ENCODE measurements at regions not wholly inside any gene's neighbourhood (a gene's known extent, or its start where the extent isn't known, plus 50 kb on each side); places are given as distances from the start of the nearest gene placed in this dataset.
"Not testable (repeated sequence)": the region's sequence is repeated elsewhere in the genome, so short reads cannot be mapped to it uniquely, and the experiment has no call there.

DNA sequence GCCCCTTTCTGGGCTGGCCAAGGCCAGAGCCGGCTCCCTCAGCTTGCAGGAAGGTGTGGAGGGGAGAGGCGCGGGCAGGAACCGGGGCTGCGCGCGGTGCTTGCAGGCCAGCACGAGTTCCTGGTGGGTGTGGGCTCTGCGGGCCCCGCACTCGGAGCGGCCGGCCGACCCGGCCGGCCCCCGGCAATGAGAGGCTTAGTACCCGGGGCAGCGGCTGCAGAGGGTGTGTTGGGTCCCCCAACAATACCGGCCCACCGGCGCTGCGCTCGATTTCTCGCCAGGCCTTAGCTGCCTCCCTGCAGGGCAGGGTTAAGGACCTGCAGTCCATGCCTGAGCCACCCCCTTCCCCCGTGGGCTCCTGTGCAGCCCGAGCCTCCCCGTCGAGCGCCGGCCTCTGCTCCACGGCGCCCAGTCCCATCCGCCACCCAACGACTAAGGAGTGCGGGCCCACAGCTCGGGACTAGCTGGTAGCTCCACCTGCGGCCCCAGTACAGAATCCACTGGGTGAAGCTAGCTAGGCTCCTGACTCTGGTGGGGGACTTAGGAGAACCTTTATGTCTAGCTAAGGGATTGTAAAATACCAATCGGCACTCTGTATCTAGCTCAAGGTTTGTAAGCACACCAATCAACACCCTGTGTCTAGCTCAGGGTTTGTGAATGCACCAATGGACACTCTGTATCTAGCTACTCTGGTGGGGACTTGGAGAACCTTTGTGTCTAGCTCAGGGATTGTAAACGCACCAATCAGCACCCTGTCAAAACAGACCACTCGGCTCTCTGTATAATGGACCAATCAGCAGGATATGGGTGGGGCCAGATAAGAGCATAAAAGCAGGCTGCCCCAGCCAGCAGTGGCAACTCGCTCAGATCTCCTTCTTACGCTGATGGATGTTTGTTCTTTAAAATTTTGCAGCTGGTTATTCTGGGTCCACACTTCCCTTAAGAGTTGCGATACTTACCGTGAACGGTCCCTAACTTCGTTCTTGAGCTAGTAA is 167.4 kb upstream of the RREB1 start:
- DNase-seq (ENCODE audit: low spot score) (no peak), FAIRE-seq (no peak)

DNA sequence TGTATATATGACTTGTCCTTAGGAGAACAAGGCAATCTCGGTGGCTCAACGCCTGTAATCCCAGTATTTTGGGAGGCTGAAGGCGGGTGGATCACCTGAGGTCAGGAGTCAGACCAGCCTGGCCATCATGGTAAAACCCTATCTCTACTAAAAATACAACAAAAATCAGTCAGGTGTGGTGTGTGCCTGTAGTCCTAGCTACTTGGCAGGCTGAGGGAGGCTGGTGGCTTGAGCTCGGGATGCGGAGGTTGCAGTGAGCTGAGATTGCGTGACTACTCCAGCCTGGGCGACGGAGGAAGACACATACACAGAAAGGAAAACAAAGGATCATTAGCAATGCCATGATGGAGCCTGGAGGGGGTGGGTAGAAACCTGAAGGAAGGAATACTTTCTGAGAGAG is 166.6 kb upstream of the RREB1 start:
- no peak for FAIRE-seq
- DNase-seq (ENCODE audit: low spot score), result no peak

DNA sequence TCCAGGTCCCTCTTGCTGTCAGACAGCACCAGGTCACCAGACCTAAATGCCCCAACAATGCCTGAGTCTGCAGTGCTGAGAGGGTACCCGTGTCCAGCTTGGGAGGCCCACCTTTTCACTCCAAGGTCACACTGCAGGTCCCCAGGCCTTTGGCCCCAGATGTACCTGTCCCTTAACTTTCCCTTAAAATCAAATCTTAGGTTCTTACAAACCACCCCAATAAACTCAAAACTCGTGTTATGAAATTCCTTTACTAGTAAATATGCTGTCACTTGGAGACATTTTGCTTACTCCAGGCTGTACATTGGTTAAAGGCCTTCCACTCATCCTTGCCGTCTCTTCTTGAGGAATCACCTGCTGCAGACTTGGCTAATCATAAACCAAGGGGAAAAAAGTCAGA is 165.7 kb upstream of the RREB1 start:
- DNase-seq (ENCODE audit: low spot score) (no peak), FAIRE-seq (no peak)

DNA sequence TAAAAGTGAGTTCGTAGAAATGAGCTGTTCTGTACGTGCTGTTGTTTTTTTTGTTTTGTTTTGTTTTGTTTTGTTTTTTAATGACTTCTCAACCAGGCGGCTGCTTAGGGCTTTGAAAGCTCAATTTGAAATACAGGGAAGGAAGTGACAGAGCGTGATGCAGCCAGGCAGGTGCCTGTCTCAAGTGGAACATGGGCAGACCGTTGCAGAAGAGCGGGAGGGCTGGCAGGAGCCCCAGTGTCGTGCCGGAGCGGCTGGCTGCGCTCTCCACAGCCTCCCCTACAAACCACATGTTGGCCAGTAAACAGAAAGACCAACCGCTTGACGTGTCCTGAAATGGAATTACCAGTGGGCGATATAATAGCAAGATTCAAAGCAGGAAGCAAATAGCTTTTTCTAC is 164.9 kb upstream of the RREB1 start:
- FAIRE-seq (no peak), DNase-seq (ENCODE audit: low spot score) (no peak)

DNA sequence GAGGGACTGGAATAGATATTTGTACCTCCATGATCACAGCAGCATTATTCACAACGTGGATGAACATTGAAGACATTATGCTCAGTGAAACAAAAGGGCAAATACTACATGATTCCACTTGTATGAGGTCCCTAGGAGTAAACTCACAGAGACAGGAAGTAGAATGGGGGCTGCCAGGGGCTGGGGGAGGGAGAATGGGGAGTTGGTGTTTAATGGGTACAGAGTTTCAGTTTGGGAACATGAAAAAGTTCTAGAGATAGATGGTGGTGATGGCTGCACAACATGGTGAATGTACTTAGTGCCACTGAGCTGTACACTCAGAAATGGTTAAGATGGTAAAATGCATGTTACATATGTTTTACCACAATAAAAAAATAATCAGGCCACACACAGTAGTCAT is 164.3 kb upstream of the RREB1 start:
- DNase-seq (ENCODE audit: low spot score) (no peak), FAIRE-seq (no peak)

DNA sequence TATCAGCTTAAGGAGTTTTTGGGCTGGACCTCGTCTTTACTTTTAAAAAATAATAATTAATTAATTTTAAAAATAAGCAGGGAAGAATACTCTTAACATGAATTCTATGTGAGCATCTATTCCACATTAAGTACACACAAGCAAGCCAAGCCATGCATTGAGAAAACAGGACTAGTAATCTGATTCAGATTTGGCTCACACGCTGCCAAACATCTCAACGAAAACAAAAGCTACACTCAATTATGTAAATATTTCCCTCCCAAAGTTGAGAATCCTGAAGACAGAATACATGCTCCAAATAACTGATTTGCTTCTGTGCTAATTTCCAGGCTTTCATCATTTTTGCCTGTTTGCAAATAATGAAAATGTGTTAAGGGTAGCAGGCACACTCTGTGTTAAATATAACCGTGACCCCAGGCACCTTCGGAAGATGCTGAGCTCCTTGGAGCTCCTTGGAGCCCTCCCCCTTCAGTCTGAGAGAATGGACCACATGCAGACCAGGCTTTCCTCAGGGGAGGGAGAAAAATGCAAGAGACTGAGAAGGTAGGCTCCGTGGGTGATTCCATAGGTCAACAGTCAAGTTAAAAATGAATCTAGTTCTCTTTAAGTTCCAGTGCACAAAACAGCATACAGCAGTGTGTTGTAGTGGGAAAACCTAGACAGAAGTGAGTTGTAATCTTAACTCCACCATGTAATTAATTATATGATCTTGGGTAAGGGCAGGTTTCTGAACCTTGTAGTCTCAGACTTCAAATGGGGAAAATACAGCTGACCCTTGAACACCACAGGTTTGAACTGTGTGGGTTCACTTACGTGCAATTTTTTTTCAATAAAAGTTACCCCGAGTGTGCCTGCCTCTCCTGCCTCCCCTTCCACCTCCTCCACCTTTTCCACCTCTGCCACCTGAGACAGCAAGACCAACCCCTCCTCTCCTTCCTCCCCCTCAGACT is 161.3 kb upstream of the RREB1 start:
- FAIRE-seq (no peak), DNase-seq (ENCODE audit: low spot score) (no peak)

DNA sequence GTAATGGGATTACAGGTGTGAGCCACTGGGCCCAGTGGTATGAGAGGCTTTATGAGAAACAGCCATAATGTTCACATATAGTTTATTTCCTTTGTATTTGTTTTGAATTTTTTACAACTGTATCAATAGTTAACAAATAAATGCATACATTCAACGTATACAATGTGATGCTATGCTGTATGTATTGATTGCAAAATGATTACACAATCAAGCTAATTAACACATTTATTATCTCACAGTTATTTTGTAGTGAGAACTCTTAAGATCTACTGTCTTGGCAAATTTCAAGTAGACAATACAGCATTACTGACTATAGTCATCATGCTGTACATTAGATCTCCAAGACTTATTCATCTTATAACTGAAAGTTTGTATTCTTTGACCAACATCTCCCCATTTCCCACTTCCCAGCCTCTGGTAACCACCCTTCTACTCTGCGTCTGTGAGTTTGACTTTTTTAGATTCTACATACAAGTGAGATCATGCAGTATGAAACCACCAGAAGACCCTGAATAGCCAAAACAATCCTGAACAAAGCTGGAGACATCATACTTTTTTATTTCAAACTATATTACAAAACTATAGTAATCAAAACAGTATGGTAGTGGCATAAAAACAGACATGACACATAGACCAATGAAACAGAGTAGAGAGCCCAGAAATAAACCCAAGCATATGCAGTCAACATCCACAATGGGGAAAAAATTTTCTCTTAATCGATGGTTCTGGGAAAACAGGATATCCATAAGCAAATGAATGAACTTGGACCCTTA is 157.2 kb upstream of the RREB1 start:
- DNase-seq (ENCODE audit: low spot score), result no peak
- FAIRE-seq, result no peak

DNA sequence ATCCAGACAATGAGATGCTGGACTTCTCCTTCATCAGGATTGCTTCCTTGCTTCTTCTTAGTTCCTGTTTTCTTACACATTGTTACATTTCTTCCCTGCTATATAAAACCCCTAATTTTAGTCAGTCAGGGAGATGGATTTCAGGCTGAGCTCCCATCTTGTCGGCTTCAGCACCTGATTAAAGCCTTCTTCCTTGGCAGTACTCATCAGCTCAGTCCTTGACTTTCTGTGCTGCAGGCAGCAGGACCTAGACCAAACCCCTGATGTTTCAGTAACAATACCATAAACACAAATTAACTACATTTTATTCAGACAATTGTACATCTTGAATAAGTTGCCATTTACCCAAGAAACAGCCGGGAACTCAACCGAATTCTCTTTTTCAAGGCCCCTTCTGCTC is 156.4 kb upstream of the RREB1 start:
- DNase-seq (ENCODE audit: low spot score) (no peak), FAIRE-seq (no peak)

DNA sequence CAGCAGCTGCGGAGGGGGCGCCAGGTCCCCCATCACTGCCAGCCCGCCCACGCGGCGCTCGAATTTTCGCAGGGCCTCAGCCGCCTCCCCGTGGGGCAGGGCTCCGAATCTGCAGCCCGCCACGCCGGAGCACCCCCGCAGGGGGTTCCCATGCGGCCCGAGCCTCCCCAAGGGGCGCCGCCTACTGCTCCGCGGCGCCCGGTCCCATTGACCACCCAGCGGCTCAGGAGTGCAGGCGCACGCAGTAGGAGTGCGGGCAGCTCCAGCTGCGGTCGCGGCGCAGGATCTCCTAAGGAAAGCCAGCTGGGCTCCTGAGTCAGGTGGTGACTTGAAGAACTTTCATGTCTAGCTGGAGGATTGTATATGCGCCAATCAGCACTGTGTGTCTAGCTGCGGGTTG is 155.3 kb upstream of the RREB1 start:
- FAIRE-seq (no peak), DNase-seq (ENCODE audit: low spot score) (no peak)

DNA sequence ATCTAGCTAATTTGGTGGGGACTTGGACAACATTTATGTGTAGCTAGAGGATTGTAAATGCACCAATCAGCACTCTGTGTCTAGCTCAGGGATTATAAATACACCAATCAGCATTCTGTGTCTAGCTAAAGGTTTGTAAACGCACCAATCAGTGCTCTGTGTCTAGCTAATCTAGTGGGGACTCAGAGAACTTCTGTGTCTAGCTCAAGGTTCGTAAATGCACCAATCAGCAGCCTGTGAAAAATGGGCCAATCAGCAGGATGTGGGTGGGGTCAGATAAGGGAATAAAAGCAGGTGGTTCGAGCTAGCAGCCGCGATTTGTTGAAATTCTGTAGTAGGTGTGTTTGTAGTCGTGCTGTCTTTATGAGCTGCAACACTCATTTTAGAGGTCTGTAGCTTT is 154.8 kb upstream of the RREB1 start:
- FAIRE-seq; DNase-seq (ENCODE audit: low spot score): not testable (repeated sequence)

DNA sequence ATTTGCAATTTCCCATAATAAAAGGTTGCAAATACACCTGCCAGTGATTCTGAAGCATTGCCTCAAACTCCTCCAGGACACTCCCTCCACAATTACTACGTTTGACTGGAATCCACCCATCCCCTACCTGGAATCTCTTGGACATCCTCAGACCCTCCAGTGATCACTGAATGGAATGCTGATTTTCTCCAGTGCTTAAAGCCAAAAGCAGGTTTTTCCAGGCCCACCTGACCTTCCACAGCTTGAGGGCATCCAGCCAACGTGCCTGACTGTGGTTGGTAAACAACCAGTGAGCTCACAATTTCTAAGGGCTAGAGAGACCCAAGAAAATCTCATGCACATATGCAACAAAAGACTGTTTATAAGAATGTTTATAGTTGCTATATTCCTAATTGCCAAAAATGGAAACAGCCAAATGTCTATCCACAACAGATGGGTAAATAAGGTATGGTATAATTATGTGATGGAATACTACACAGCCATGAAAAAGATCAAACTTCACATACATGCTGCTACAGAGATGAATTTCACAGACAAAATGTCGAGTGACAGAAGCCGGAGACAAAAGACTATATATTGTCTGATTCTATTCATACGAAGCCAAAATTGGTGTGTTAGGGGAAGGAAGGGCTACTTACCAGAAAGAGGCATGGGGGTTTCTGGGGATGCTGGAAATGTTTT is 147.1 kb upstream of the RREB1 start:
- DNase-seq (ENCODE audit: low spot score) (no peak), FAIRE-seq (no peak)

DNA sequence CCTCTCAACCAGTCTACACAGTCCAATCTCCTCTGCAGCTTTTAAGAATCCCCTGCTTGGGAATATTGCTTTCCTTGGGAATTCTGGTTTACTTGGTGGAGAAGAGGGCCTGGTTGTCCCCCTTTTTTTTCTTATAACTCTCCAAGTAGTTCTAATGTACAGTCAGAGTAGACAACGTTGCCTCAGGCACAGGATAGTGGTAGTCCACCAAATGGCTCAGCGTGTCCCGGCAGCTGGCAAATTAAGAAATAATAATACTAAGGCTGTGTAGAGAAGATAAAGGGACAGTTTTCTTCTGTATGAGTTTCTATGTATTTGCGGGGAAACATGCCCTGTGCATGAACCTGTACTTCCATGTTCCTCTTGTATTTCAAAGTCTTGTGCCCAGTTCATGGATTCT is 145.7 kb upstream of the RREB1 start:
- no peak for FAIRE-seq
- DNase-seq (ENCODE audit: low spot score), result no peak

DNA sequence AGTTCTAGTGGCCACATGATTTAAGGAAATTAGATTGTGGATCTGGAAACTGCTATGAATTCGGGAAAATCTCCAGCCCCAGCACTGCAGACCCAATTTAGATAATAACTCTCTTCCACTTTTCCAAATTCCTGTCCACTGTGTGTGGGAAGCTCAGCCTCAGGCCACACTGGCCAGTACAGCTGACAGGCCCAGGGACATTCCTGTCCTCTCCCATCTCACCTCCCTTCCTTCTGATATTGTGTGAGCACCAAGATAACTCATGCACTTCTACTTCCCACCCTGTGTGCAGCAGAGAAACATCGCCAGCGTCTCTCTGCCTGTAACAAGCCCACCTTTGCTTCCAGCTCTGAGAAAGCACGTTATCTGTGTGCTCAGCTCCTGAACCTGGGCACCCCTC is 145.1 kb upstream of the RREB1 start:
- DNase-seq (ENCODE audit: low spot score) (no peak), FAIRE-seq (no peak)

DNA sequence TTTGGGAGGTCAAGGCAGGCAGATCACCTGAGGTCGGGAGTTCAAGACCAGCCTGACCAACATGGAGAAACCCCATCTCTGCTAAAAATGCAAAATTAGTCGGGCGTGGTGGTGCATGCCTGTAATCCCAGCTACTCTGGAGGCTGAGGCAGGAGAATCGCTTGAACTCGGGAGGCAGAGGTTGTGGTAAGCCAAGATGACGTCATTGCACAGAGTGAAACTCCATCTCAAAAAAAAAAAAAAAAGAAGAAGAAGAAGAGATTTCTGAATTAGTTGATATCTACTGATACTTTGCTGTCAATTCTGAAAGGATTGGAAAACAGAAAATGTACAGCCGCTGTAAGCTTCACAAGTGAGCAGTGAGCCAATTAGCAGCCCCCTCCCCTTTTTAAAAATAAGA is 144.4 kb upstream of the RREB1 start:
- FAIRE-seq; DNase-seq (ENCODE audit: low spot score): not testable (repeated sequence)

DNA sequence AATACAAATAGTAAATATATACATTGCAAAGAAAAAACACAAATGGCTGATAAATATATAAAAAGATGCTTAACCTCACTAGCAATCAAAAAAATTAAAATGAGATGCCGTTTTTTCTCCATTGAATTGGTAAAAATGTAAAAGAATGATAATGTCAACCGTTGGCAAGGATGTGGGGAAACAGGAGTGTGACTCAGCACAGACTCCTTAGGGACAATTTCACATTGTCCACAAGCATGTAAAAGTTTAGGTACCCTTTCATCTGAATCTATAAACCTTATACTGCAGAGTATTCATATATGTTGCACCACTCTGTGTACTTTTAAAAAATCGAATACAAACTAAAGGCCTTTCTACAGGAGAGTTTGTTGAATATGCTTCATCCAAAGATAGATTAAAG is 143.1 kb upstream of the RREB1 start:
- no peak for FAIRE-seq
- DNase-seq (ENCODE audit: low spot score), result no peak

DNA sequence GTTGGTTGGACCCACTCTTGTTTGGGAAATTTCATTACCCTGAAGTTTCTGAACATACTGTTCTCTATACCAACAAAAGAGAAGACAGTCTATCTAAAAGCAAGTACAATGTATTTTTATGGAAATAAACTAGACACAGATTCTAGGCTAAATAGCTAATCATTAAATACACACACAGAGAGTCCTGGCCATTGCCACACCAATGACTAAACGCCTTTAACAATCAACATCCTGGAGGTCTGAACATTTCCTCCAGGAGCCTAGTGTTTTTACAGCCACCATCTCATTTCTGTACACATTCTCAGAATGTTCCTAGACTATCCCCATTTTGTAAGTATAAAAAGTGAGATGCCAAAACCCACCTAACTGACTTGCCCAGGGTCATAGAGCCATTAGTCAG is 141.6 kb upstream of the RREB1 start:
- no peak for DNase-seq (ENCODE audit: low spot score)
- no peak for FAIRE-seq

DNA sequence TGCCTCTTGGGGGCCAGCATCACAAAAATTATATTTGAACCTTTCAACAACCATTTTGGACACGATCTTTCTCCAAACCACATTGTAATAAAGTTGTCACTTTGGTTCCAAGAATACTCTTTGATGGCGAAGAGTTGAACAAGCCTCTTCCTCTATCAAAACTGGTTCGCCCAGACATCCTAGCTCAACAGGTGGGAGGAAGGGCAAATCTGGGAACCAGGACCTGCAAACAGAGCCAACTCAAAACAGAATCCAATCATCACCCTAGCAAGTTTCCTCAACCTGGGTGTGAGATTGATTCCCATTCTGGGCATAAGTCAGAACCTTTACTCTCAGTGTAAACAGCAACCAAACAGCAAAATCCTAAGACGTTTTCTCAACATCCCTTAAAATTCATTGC is 141.2 kb upstream of the RREB1 start:
- DNase-seq (ENCODE audit: low spot score), result no peak
- no peak for FAIRE-seq

DNA sequence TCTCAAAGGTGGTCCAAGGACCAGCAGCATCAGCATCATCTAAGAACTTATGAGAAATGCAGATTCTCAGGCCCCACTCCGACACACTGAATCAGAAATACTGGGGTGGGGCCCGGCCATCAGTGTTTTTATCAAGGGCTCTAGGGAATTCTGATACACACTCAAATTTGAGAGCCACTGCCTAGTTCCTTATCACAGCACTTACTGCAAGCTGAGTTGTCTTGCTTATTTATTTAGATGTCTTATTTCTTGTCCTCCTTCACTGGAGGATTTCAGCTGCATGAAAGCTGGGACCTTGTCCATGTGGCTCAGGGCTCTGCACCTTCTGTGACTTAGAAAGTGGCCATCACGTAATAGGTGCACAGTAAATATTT is 139.4 kb upstream of the RREB1 start:
- no peak for FAIRE-seq
- DNase-seq (ENCODE audit: low spot score), result no peak

DNA sequence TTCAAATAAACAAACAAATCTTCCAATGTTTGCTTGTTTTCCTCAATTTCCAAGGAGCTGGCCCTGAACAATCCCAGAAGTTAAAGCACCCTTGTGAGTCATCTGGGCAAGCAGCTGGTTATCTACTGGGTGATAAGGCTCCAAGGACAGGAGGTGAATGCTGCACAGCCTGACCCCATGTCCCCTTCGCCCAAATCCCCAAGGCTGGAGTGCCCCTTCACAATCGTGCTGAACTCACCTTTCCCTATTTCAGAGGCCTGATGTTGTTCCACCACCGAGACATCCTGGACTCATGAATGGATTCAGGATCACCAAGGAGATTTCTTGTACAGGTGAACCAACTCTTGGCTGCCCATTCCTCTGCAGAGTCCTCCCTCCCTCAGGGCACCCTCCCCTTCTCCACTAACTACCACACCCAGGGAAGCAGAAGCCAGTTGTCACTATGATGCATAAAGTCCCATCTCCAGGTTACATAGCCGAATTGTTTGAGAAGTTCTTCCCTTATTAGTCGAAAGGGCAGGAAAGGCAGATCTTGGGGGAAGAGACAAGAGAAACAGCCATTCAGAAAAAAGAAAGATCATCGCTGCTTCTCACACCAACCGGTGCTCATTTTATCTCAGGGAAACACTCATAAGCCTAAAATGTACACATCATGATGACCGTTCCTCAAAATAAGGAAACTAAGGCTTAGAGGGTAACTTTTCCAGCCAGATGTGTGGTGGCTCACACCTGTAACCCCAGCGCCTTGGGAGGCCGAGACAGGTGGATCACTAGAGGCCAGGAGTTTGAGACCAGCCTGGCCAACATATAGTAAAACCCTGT is 138.8 kb upstream of the RREB1 start:
- FAIRE-seq (no peak), DNase-seq (ENCODE audit: low spot score) (no peak)

DNA sequence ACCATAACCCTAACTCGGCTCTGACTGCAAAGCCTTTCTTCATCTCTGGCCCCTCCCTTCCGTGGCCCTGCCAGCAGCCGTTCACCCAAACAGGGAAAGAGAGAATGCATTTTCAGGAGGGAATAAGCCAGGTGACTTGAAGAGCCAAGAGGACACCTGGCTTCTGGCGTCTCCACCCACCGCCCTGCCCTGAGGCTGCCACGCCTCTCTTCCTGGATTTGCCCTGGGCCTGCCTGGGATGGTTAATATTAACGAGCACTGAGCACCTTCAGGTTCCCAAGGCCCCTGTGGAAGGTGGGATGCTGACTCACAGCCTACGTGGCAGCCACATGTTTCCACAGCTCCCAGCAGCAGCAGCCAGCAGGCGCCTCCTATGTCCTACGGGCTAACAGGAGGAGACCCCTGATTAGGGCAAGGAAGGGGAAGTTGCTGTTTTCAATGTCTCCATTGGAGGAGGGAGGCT is 138.0 kb upstream of the RREB1 start:
- DNase-seq (ENCODE audit: low spot score) (no peak), FAIRE-seq (no peak)
